ENCODE measurements at regions not wholly inside any gene's neighbourhood (a gene's known extent, or its start where the extent isn't known, plus 50 kb on each side); places are given as distances from the start of the nearest gene placed in this dataset.

GRCh38 chrX:39886282-39886681 is 211.5 kb downstream of the BCOR start:
- Histone ChIP-seq H3K27me3 (peaks cover 0 to 11% (median 0%) of the 10 kb centered on the region in 7 donors), H3K4me1 (peaks cover 0 to 13% (median 0%) of the 10 kb centered on the region in 9 donors), H3K4me3 (no peak overlapping the region), H3K9me3 (peaks cover 0 to 6% (median 0%) of the 10 kb centered on the region in 11 donors), H3K27ac (peak overlapping the region in 1 of 10 donors; percentile 37), H3K36me3 (no peaks in the 10 kb centered on the region)
- WGBS, 2 donors, result 56 to 57% methylated on average over 3 of the region's 3 CpGs
- peak in 1 of 2 donors; percentile 30 for DNase-seq
- ATAC-seq, result peak in 6 of 8 donors; percentile 65 to 84 (median 75)
- no peak for TF ChIP-seq CTCF (IDR thresholded peaks at IDR 0.05)
- intact Hi-C loops (cut with DNase I), result no loop called here

DNA sequence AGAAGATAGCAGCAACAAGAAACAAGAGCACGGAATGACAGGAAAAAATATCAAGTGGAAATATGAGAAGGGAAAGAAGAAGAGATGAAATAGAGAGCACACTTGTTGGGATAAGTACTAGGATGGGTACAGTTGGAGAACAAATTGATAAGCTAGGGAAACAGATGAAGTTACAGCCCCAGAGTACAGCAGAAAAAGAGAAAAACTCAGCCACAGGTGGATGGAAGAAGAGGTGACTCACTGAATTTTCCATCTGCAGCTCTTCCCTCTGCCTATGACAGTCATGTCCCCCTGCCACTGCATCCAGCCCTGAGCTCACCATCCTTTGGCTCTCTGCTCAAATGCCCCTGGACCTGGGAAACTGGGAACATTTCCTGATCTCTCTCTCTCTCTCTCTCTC is 209.0 kb downstream of the BCOR start:
- Histone ChIP-seq H3K27ac (no peak overlapping the region), H3K27me3 (peaks cover 0 to 18% (median 0%) of the 10 kb centered on the region in 7 donors), H3K4me3 (no peak overlapping the region), H3K9me3 (no peaks in the 10 kb centered on the region), H3K36me3 (no peaks in the 10 kb centered on the region), H3K4me1 (peaks cover 0 to 13% (median 0%) of the 10 kb centered on the region in 9 donors)
- intact Hi-C loops (cut with DNase I), result no loop called here
- DNase-seq (no peak), ATAC-seq (peak in 3 of 8 donors; percentile 3 to 17 (median 7))
- TF ChIP-seq CTCF (IDR thresholded peaks at IDR 0.05), result no peak
- WGBS, 2 donors, result 60 to 70% methylated on average over 1 of the region's 1 CpG

- intact Hi-C loops (cut with DNase I), result loop anchor here in 3 of 10 donors (10.0 kb wide), 5 partner anchors 65 to 285 kb away; no protein-coding TSS in a partner anchor
- no peak for DNase-seq
These were observed 208.1 kb downstream of the BCOR start for GRCh38 chrX:39889704-39890103.

DNA sequence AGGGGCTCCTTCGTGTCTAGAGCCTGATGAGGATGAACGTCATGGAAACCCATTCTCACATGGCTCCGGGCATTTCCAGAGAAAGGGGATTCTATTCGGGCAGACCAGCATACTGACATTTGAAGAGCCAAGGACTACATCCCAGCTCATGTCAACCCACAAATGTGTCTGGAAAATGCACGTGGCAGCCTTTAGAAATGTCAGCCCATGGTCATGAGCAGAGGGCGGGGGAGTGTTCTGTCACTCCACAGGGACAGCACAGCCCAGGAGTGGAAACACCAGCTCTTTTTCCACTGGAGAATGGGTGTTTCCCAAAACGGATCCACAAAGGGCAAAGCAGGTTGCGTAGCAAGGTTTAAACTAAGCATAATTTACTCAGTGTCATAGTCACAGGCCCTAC is 207.0 kb downstream of the BCOR start:
- DNase-seq (peak in 1 of 2 donors; percentile 20), ATAC-seq (peak; percentile 57 to 91 (median 78))
- intact Hi-C loops (cut with DNase I), result loop anchor here in 3 of 10 donors (10.0 kb wide), 5 partner anchors 66 to 284 kb away; no protein-coding TSS in a partner anchor
- no peaks in the 10 kb centered on the region for H3K9me3 ChIP-seq
- no peak for TF ChIP-seq CTCF (IDR thresholded peaks at IDR 0.05)
- no peaks in the 10 kb centered on the region for H3K36me3 ChIP-seq
- WGBS, 2 donors, result 45 to 67% methylated on average over 8 of the region's 8 CpGs
- peak overlapping the region in 6 of 10 donors; percentile 19 to 60 (median 56) for H3K27ac ChIP-seq
- H3K4me1 ChIP-seq, result peaks cover 0 to 31% (median 9%) of the 10 kb centered on the region in 9 donors
- no peak overlapping the region for H3K4me3 ChIP-seq
- H3K27me3 ChIP-seq, result peaks cover 0 to 18% (median 0%) of the 10 kb centered on the region in 7 donors

More at GRCh38 chrX:39889704-39890103, 208.1 kb downstream of the BCOR start:
- TF ChIP-seq CTCF (IDR thresholded peaks at IDR 0.05), result no peak
- no peak for ATAC-seq
- peaks cover 0 to 18% (median 0%) of the 10 kb centered on the region in 7 donors for H3K27me3 ChIP-seq
- H3K27ac ChIP-seq, result peak overlapping the region in 1 of 10 donors; percentile 19
- 88 to 100% methylated on average over 1 of the region's 1 CpG for WGBS, 2 donors
- peaks cover 0 to 21% (median under 1%) of the 10 kb centered on the region in 9 donors for H3K4me1 ChIP-seq
- no peaks in the 10 kb centered on the region for H3K36me3 ChIP-seq
- no peak overlapping the region for H3K4me3 ChIP-seq
- no peaks in the 10 kb centered on the region for H3K9me3 ChIP-seq

Measured in heart right ventricle (tissue), 16 donors.